ENCODE measurements at regions not wholly inside any gene's neighbourhood (a gene's known extent, or its start where the extent isn't known, plus 50 kb on each side); places are given as distances from the start of the nearest gene placed in this dataset.
"Not testable (repeated sequence)": the region's sequence is repeated elsewhere in the genome, so short reads cannot be mapped to it uniquely, and the experiment has no call there.

- no peak overlapping the region for H3K27ac ChIP-seq (ENCODE audit: low read depth, low read length)
- WGBS, 3 donors: 95 to 96% (median 96%) methylated on average over 4 of the region's 4 CpGs
Measured at GRCh38 chr12:75945581-75945980, 86.0 kb downstream of the PHLDA1 start.

- H3K27ac ChIP-seq (ENCODE audit: low read depth, low read length): no peak overlapping the region
- WGBS, 3 donors: 89 to 94% (median 94%) methylated on average over 4 of the region's 4 CpGs
Measured at GRCh38 chr12:75944905-75945432, 86.6 kb downstream of the PHLDA1 start.

- H3K27ac ChIP-seq (ENCODE audit: low read depth, low read length): no peak overlapping the region
- 39 to 88% (median 46%) methylated on average over 1 of the region's 1 CpG for WGBS, 3 donors
Measured at GRCh38 chr12:75944097-75944904, 87.3 kb downstream of the PHLDA1 start.

- WGBS, 3 donors: 96 to 100% (median 99%) methylated on average over 1 of the region's 1 CpG
- no peak overlapping the region for H3K27ac ChIP-seq (ENCODE audit: low read depth, low read length)
Measured at GRCh38 chr12:75943730-75944096, 87.9 kb downstream of the PHLDA1 start.

GRCh38 chr12:75941661-75942060 is 89.9 kb downstream of the PHLDA1 start:
- not testable (repeated sequence) for H3K27ac ChIP-seq (ENCODE audit: low read depth, low read length)
- 97 to 99% (median 98%) methylated on average over 13 to 31 of the region's 31 CpGs for WGBS, 3 donors

- WGBS, 3 donors: 57 to 84% (median 57%) methylated on average over 5 of the region's 5 CpGs
- no peak overlapping the region for H3K27ac ChIP-seq (ENCODE audit: low read depth, low read length)
Measured at GRCh38 chr12:75939016-75939642, 92.4 kb downstream of the PHLDA1 start.

- WGBS, 3 donors: 67 to 81% (median 77%) methylated on average over 2 of the region's 2 CpGs
- no peak overlapping the region for H3K27ac ChIP-seq (ENCODE audit: low read depth, low read length)
Measured at GRCh38 chr12:75938189-75938588, 93.4 kb downstream of the PHLDA1 start.

GRCh38 chr12:75937486-75937885 is 94.1 kb downstream of the PHLDA1 start:
- H3K27ac ChIP-seq (ENCODE audit: low read depth, low read length): no peak overlapping the region
- WGBS, 3 donors: 62 to 88% (median 72%) methylated on average over 1 of the region's 1 CpG

- H3K27ac ChIP-seq (ENCODE audit: low read depth, low read length): no peak overlapping the region
- WGBS, 3 donors: 80 to 90% (median 85%) methylated on average over 5 of the region's 5 CpGs
Measured at GRCh38 chr12:75936515-75937440, 94.8 kb downstream of the PHLDA1 start.

- 96 to 98% (median 97%) methylated on average over 3 of the region's 3 CpGs for WGBS, 3 donors
Measured at GRCh38 chr12:75935539-75936242, 95.9 kb downstream of the PHLDA1 start.

GRCh38 chr12:75933101-75933500 is 98.5 kb downstream of the PHLDA1 start:
- 92 to 95% (median 94%) methylated on average over 4 of the region's 4 CpGs for WGBS, 3 donors

More at GRCh38 chr12:75935539-75936242, 95.9 kb downstream of the PHLDA1 start:
- H3K27ac ChIP-seq (ENCODE audit: low read depth, low read length): no peak overlapping the region

GRCh38 chr12:75932241-75932640 is 99.3 kb downstream of the PHLDA1 start:
- WGBS, 3 donors: 88 to 96% (median 94%) methylated on average over 1 of the region's 1 CpG
- no peak overlapping the region for H3K27ac ChIP-seq (ENCODE audit: low read depth, low read length)

More at GRCh38 chr12:75933101-75933500, 98.5 kb downstream of the PHLDA1 start:
- no peak overlapping the region for H3K27ac ChIP-seq (ENCODE audit: low read depth, low read length)

GRCh38 chr12:75923964-75924666 is 107.5 kb downstream of the PHLDA1 start:
- H3K27ac ChIP-seq (ENCODE audit: low read depth, low read length): no peak overlapping the region
- WGBS, 3 donors: 88 to 89% (median 89%) methylated on average over 3 of the region's 3 CpGs

GRCh38 chr12:75922944-75923642 is 108.5 kb downstream of the PHLDA1 start:
- no peak overlapping the region for H3K27ac ChIP-seq (ENCODE audit: low read depth, low read length)
- 88 to 95% (median 95%) methylated on average over 3 of the region's 3 CpGs for WGBS, 3 donors

- no peak overlapping the region for H3K27ac ChIP-seq (ENCODE audit: low read depth, low read length)
- WGBS, 3 donors: 45 to 90% (median 79%) methylated on average over 9 of the region's 9 CpGs
Measured at GRCh38 chr12:75921622-75922289, 109.8 kb downstream of the PHLDA1 start.

GRCh38 chr12:75917715-75918114 is 113.9 kb downstream of the PHLDA1 start:
- 83 to 89% (median 84%) methylated on average over 2 of the region's 2 CpGs for WGBS, 3 donors

More at GRCh38 chr12:75917715-75918114, 113.9 kb downstream of the PHLDA1 start:
- H3K27ac ChIP-seq (ENCODE audit: low read depth, low read length): no peak overlapping the region

All from adipose tissue (tissue), 3 donors.